IMR-90 (cell line): ENCODE measurements at regions not wholly inside any gene's neighbourhood (a gene's known extent, or its start where the extent isn't known, plus 50 kb on each side); places are given as distances from the start of the nearest gene placed in this dataset.

Experiments
- ATAC-seq: fragments of 200-7000 bp; cut with Tn5 transposase; 2 replicates; pipeline ENCODE4 v1.9.1; 2020; ENCODE audit warnings: low read depth, mild to moderate bottlenecking, moderate library complexity
- BruUV-seq: library from RNA; stranded (reverse); fragments of 400-500 nt; replicated peaks from 2 replicates; lab custom pipeline; 2021; lab: Mats Ljungman, UMichigan
- CTCF ChIA-PET: fragments of 300-600 bp; formaldehyde crosslinking; extraction: SDS; loops from one replicate; lab custom pipeline; 2021; ENCODE audit warnings: antibody characterized with exemption; lab: Yijun Ruan, JAX
- POLR2A ChIA-PET: fragments of 300-600 bp; sonication (Branson Sonifier 250); formaldehyde crosslinking; loops from one replicate; lab custom pipeline; 2022; ENCODE audit warnings: antibody characterized with exemption; ENCODE audit not compliant: unreplicated experiment; lab: Charles Lee
- DNase-seq: peaks from one replicate; pipeline ENCODE4 v3.0.0; 2013
- H2AFZ ChIP-seq: replicated peaks from 2 replicates; pipeline ENCODE3; 2013; ENCODE audit warnings: low read length, mild to moderate bottlenecking; ENCODE audit not compliant: poor library complexity
- H2AK5ac ChIP-seq: 2 replicates; pipeline ENCODE4 v1.6.1; 2013; ENCODE audit warnings: low read depth, low read length, inconsistent platforms
- H2AK9ac ChIP-seq: replicated peaks from 2 replicates; pipeline ENCODE3; 2013; ENCODE audit warnings: mild to moderate bottlenecking, low read depth, low read length, moderate library complexity; ENCODE audit not compliant: poor library complexity
- H2BK120ac ChIP-seq: 2 replicates; pipeline ENCODE4 v1.6.1; 2013; ENCODE audit warnings: low read depth, low read length, inconsistent platforms
- H2BK15ac ChIP-seq: 3 replicates; pipeline ENCODE4 v1.6.1; 2013; ENCODE audit warnings: low read depth, low read length, inconsistent platforms
- H2BK20ac ChIP-seq: 2 replicates; pipeline ENCODE4 v1.6.1; 2013; ENCODE audit warnings: low read depth, mild to moderate bottlenecking, inconsistent platforms, low read length, moderate library complexity
- H2BK5ac ChIP-seq: 2 replicates; pipeline ENCODE4 v1.6.1; 2013; ENCODE audit warnings: mild to moderate bottlenecking, low read depth, low read length, inconsistent platforms; ENCODE audit not compliant: poor library complexity, severe bottlenecking
- H3K14ac ChIP-seq: replicated peaks from 2 replicates; pipeline ENCODE4 v1.6.1; 2013; ENCODE audit warnings: low read depth, low read length, inconsistent platforms
- H3K18ac ChIP-seq: 2 replicates; pipeline ENCODE4 v1.6.1; 2013; ENCODE audit warnings: low read depth, low read length, control low read depth
- H3K23ac ChIP-seq: 2 replicates; pipeline ENCODE4 v1.6.1; 2013; ENCODE audit warnings: low read depth, low read length, inconsistent platforms
- H3K27ac ChIP-seq: 2 replicates; pipeline ENCODE4 v1.5.1; 2013; ENCODE audit warnings: mild to moderate bottlenecking, control low read depth, low read length; ENCODE audit not compliant: insufficient read depth
- H3K27me3 ChIP-seq: 2 replicates; pipeline ENCODE4 v1.6.1; 2013; ENCODE audit warnings: low read length; ENCODE audit not compliant: control insufficient read depth, insufficient read depth
- H3K36me3 ChIP-seq: 2 replicates; pipeline ENCODE4 v1.6.1; 2013; ENCODE audit warnings: low read length, mixed read lengths; ENCODE audit not compliant: control insufficient read depth, insufficient read depth
- H3K4ac ChIP-seq: 2 replicates; pipeline ENCODE4 v1.6.1; 2013; ENCODE audit warnings: low read depth, low read length, inconsistent platforms
- H3K4me1 ChIP-seq: 2 replicates; pipeline ENCODE4 v1.6.1; 2013; ENCODE audit warnings: low read length, mixed read lengths; ENCODE audit not compliant: control insufficient read depth, insufficient read depth
- H3K4me2 ChIP-seq: 2 replicates; pipeline ENCODE4 v1.6.1; 2013; ENCODE audit warnings: low read depth, mild to moderate bottlenecking, control low read depth, low read length, moderate library complexity
- H3K4me3 ChIP-seq: 2 replicates; pipeline ENCODE4 v1.5.1; 2013; ENCODE audit warnings: low read depth, mild to moderate bottlenecking, control low read depth, low read length, moderate library complexity; ENCODE audit not compliant: insufficient read depth
- H3K56ac ChIP-seq: 2 replicates; pipeline ENCODE4 v1.6.1; 2013; ENCODE audit warnings: low read length, inconsistent platforms; ENCODE audit not compliant: insufficient read depth; ENCODE audit errors: extremely low read depth
- H3K79me1 ChIP-seq, 2 experiments: 2 replicates each; pipeline ENCODE4 v1.6.1; 2013; ENCODE audit warnings: low read length in 2 of 2, inconsistent platforms in 1 of 2, low read depth in 1 of 2
- H3K9ac ChIP-seq: 2 replicates; pipeline ENCODE4 v1.6.1; 2013; ENCODE audit warnings: low read depth, low read length, control low read depth
- H3K9me1 ChIP-seq: 2 replicates; pipeline ENCODE4 v1.6.1; 2013; ENCODE audit warnings: low read length, inconsistent platforms; ENCODE audit not compliant: insufficient read depth
- H3K9me3 ChIP-seq: 2 replicates; pipeline ENCODE4 v1.6.1; 2013; ENCODE audit warnings: low read length; ENCODE audit not compliant: control insufficient read depth, insufficient read depth
- H4K20me1 ChIP-seq: 2 replicates; pipeline ENCODE4 v1.6.1; 2013; ENCODE audit warnings: low read length, inconsistent platforms; ENCODE audit not compliant: insufficient read depth
- H4K5ac ChIP-seq: 2 replicates; pipeline ENCODE4 v1.6.1; 2013; ENCODE audit warnings: mild to moderate bottlenecking, low read depth, low read length, control low read depth
- H4K8ac ChIP-seq, 2 experiments: 2 replicates each; pipeline ENCODE4 v1.6.1; 2013; ENCODE audit warnings: low read depth in 2 of 2, low read length in 2 of 2, control low read depth in 1 of 2, inconsistent platforms in 1 of 2
- H4K91ac ChIP-seq: 2 replicates; pipeline ENCODE4 v1.6.1; 2013; ENCODE audit warnings: low read depth, low read length, inconsistent platforms; ENCODE audit not compliant: insufficient read depth
- BHLHE40 ChIP-seq: fragments of 150-350 bp; IDR thresholded peaks from 2 replicates; pipeline ENCODE4 v1.6.1; 2016; ENCODE audit warnings: mild to moderate bottlenecking, low read depth, low read length
- CEBPB ChIP-seq: IDR thresholded peaks from 2 replicates; pipeline ENCODE4 v1.6.1; 2012; ENCODE audit warnings: low read depth, low read length, improper control_type of control experiment
- CHD1 ChIP-seq: IDR thresholded peaks from 2 replicates; pipeline ENCODE4 v1.6.1; 2012; ENCODE audit warnings: low read depth, low read length, improper control_type of control experiment
- CTCF ChIP-seq: conservative IDR thresholded peaks from 2 replicates; pipeline ENCODE4 v1.5.1; 2012; ENCODE audit warnings: mild to moderate bottlenecking, low read depth, low read length, improper control_type of control experiment
- FOS ChIP-seq: fragments of 150-350 bp; IDR thresholded peaks from 2 replicates; pipeline ENCODE4 v1.6.1; 2016; ENCODE audit warnings: low read depth, low read length
- MAFK ChIP-seq: IDR thresholded peaks from 2 replicates; pipeline ENCODE4 v1.6.1; 2012; ENCODE audit warnings: low read depth, low read length, improper control_type of control experiment
- MAZ ChIP-seq: IDR thresholded peaks from 2 replicates; pipeline ENCODE4 v1.6.1; 2012; ENCODE audit warnings: low read depth, mild to moderate bottlenecking, low read length, improper control_type of control experiment, moderate library complexity, borderline replicate concordance
- MXI1 ChIP-seq: IDR thresholded peaks from 2 replicates; pipeline ENCODE4 v1.6.1; 2012; ENCODE audit warnings: low read depth, mild to moderate bottlenecking, low read length, moderate library complexity, borderline replicate concordance
- NFE2L2 ChIP-seq: fragments of 150-350 bp; IDR thresholded peaks from 2 replicates; pipeline ENCODE4 v1.6.1; 2016; ENCODE audit warnings: low read depth, mild to moderate bottlenecking, low read length
- POLR2A ChIP-seq: IDR thresholded peaks from 2 replicates; pipeline ENCODE4 v1.6.1; 2012; ENCODE audit warnings: mild to moderate bottlenecking, low read depth, low read length
- RAD21 ChIP-seq: IDR thresholded peaks from 2 replicates; pipeline ENCODE4 v1.6.1; 2012; ENCODE audit warnings: low read length, improper control_type of control experiment
- RCOR1 ChIP-seq: IDR thresholded peaks from 2 replicates; pipeline ENCODE4 v1.6.1; 2012; ENCODE audit warnings: mild to moderate bottlenecking, low read length, improper control_type of control experiment; ENCODE audit not compliant: insufficient replicate concordance
- RFX5 ChIP-seq: IDR thresholded peaks from 2 replicates; pipeline ENCODE4 v1.8.0; 2012; ENCODE audit warnings: low read depth, mild to moderate bottlenecking, low read length, moderate library complexity
- SMC3 ChIP-seq: fragments of 150-350 bp; IDR thresholded peaks from 2 replicates; pipeline ENCODE4 v1.6.1; 2016; ENCODE audit warnings: low read depth, mild to moderate bottlenecking, antibody characterized with exemption, low read length, moderate library complexity
- WGBS, 2 experiments: methylation state at CpG; one replicate each; pipeline versions ENCODE4 v1.1.5 to v1.1.7; 2013; ENCODE audit warnings: missing lambda C conversion rate in 2 of 2; ENCODE audit not compliant: insufficient read length in 1 of 2; ENCODE audit errors: extremely low coverage in 2 of 2; 5-methylcytosine and 5-hydroxymethylcytosine counted together
- dilution Hi-C: fragments of 300-500 bp; cut with HindIII; formaldehyde crosslinking; loops from one replicate; pipeline ENCODE4 v1.14.3; 2018; ENCODE audit warnings: low sequenced_read_pairs; ENCODE audit not compliant: unreplicated experiment
- in situ Hi-C: fragments of 300-500 bp; cut with MboI; formaldehyde crosslinking; loops from 3 replicates; pipeline ENCODE4 v1.14.3; 2019; ENCODE audit warnings: low sequenced_read_pairs, inconsistent platforms, mixed read lengths
- intact Hi-C: fragments of 100-400 bp; cut with micrococcal nuclease; formaldehyde crosslinking; loops from 2 replicates; pipeline ENCODE4 v1.10.0; 2022
- TF ChIP-seq, protein P1 (sequence below): fragments of 150-350 bp; IDR thresholded peaks from 2 replicates; pipeline ENCODE4 v1.6.1; 2016; ENCODE audit warnings: low read depth, mild to moderate bottlenecking, low read length, moderate library complexity, borderline replicate concordance

GRCh38 chr4:106717091-106717490 is 319.0 kb downstream of the DKK2 start:
- Histone ChIP-seq H3K9ac (no peak overlapping the region), H3K4ac (no peak overlapping the region), H3K18ac (no peak overlapping the region), H4K91ac (no peak overlapping the region), H2BK15ac (no peak overlapping the region), H3K9me1 (no peaks in the 10 kb centered on the region), H3K56ac (no peak overlapping the region), H3K4me2 (no peak overlapping the region), H3K14ac (no peak overlapping the region), H3K4me3 (no peak overlapping the region), H4K5ac (no peak overlapping the region), H2AFZ (no peak overlapping the region), H4K8ac (no peak overlapping the region), H3K27ac (no peak overlapping the region), H2AK5ac (no peak overlapping the region), H2BK120ac (no peak overlapping the region), H2BK5ac (no peak overlapping the region), H2BK20ac (no peak overlapping the region), H3K9me3 (0 out of 2 replicates have a peak, but pooled peaks cover 2% of the 10 kb centered on the region), H2AK9ac (no peak overlapping the region), H3K79me1 (no peaks in the 10 kb centered on the region), H3K23ac (no peak overlapping the region), H3K36me3 (no peaks in the 10 kb centered on the region), H3K4me1 (no peaks in the 10 kb centered on the region), H3K27me3 (no peaks in the 10 kb centered on the region), H4K20me1 (no peaks in the 10 kb centered on the region)
- no CpG with 5 or more reads among the region's 4 CpGs for WGBS, 2 experiments
- no TSS peak for BruUV-seq
- intact Hi-C loops (no loop called here), in situ Hi-C loops (no loop called here), dilution Hi-C loops (no loop called here)
- POLR2A ChIA-PET: no interaction called here
- ATAC-seq (no peak), DNase-seq (no peak)
- TF ChIP-seq BHLHE40: no peak
- TF ChIP-seq, protein P1, sequence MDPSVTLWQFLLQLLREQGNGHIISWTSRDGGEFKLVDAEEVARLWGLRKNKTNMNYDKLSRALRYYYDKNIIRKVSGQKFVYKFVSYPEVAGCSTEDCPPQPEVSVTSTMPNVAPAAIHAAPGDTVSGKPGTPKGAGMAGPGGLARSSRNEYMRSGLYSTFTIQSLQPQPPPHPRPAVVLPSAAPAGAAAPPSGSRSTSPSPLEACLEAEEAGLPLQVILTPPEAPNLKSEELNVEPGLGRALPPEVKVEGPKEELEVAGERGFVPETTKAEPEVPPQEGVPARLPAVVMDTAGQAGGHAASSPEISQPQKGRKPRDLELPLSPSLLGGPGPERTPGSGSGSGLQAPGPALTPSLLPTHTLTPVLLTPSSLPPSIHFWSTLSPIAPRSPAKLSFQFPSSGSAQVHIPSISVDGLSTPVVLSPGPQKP: no peak
- no peak for TF ChIP-seq SMC3
- TF ChIP-seq RCOR1: no peak
- no peak for TF ChIP-seq CTCF
- TF ChIP-seq FOS: no peak
- no peak for TF ChIP-seq CHD1
- TF ChIP-seq NFE2L2: no peak
- TF ChIP-seq MAZ: no peak
- no peak for TF ChIP-seq MXI1
- no peak for TF ChIP-seq POLR2A
- no peak for TF ChIP-seq RFX5
- TF ChIP-seq CEBPB: no peak
- no peak for TF ChIP-seq MAFK
- no peak for TF ChIP-seq RAD21
- CTCF ChIA-PET: no interaction called here
